HEK293T (cell line): ENCODE measurements at regions not wholly inside any gene's neighbourhood (a gene's known extent, or its start where the extent isn't known, plus 50 kb on each side); places are given as distances from the start of the nearest gene placed in this dataset.

Source experiments
- FOXK2 ChIP-seq: fragments of 450-650 bp; IDR thresholded peaks from 2 replicates; pipeline ENCODE4 v1.6.1; 2016; ENCODE audit warnings: mild to moderate bottlenecking
- FOXM1 ChIP-seq: fragments of 450-650 bp; IDR thresholded peaks from 2 replicates; pipeline ENCODE4 v1.6.1; 2017; ENCODE audit warnings: mild to moderate bottlenecking, borderline replicate concordance
- PKNOX1 ChIP-seq: fragments of 450-650 bp; IDR thresholded peaks from 2 replicates; pipeline ENCODE4 v1.6.1; 2016
- SP1 ChIP-seq: fragments of 450-650 bp; IDR thresholded peaks from 2 replicates; pipeline ENCODE4 v1.6.1; 2017
- TARDBP ChIP-seq: fragments of 450-650 bp; IDR thresholded peaks from 2 replicates; pipeline ENCODE4 v1.6.1; 2016

- TF ChIP-seq PKNOX1 (no peak), TARDBP (no peak), FOXM1 (no peak), FOXK2 (no peak), SP1 (no peak)
These were observed 1274.7 kb upstream of the CADM2 start for GRCh38 chr3:83683937-83684598.
